ENCODE measurements at regions not wholly inside any gene's neighbourhood (a gene's known extent, or its start where the extent isn't known, plus 50 kb on each side); places are given as distances from the start of the nearest gene placed in this dataset.

GRCh38 chr14:94936401-94936892 is 166.5 kb upstream of the GSC start:
- CTCF ChIA-PET (ENCODE audit: partially characterized antibody): no interaction called here
- TF ChIP-seq TAF1 (IDR thresholded peaks at IDR 0.05; ENCODE audit: low read depth, low read length) (no peak), CHD1 (IDR thresholded peaks at IDR 0.05; ENCODE audit: low read depth, low read length) (no peak), HDAC2 (IDR thresholded peaks at IDR 0.05; ENCODE audit: borderline replicate concordance in 1 of 2, low read depth in 2 of 2, low read length in 2 of 2) (no peak), TCF12 (IDR thresholded peaks at IDR 0.05; ENCODE audit: low read depth, low read length) (no peak), CTBP2 (IDR thresholded peaks at IDR 0.05; ENCODE audit: borderline replicate concordance, insufficient read depth, insufficient read length, low read length) (no peak), GTF2F1 (IDR thresholded peaks at IDR 0.05; ENCODE audit: borderline replicate concordance, low read depth, low read length) (no peak), ZNF274 (IDR thresholded peaks at IDR 0.05; ENCODE audit: borderline replicate concordance, extremely low read depth, low read length) (no peak), RXRA (IDR thresholded peaks at IDR 0.05; ENCODE audit: insufficient read depth, low read depth, low read length) (no peak), RNF2 (IDR thresholded peaks at IDR 0.05; ENCODE audit: borderline replicate concordance, low read depth, low read length, missing control alignments, poor library complexity, severe bottlenecking) (no peak)

More at GRCh38 chr14:94936401-94936892, 166.5 kb upstream of the GSC start:
- Histone ChIP-seq H4K5ac (ENCODE audit: insufficient read length, low read depth, low read length) (no peak overlapping the region), H2BK15ac (ENCODE audit: low read length) (no peak overlapping the region), H3K4me3 (ENCODE audit: extremely low read depth in 1 of 4, insufficient read depth in 2 of 4, low read depth in 3 of 4, low read length in 4 of 4) (no peak overlapping the region), H3K18ac (ENCODE audit: extremely low read depth, low read length) (no peak overlapping the region), H3K56ac (replicated peaks; ENCODE audit: insufficient read length, low read depth, low read length) (no peak overlapping the region), H2BK12ac (ENCODE audit: low read depth, low read length) (no peak overlapping the region), H3K4me2 (ENCODE audit: insufficient read depth in 1 of 2, low read depth in 2 of 2, low read length in 2 of 2) (no peak overlapping the region), H2BK120ac (replicated peaks; ENCODE audit: low read depth, low read length) (no peak overlapping the region), H3K79me2 (ENCODE audit: control insufficient read depth in 1 of 2, insufficient read depth in 2 of 2, low read length in 2 of 2) (0 out of 4 replicates have a peak, but pooled peaks cover 0 to 3% of the 10 kb centered on the region in 2 experiments), H2BK5ac (ENCODE audit: low read depth, low read length) (no peak overlapping the region), H2BK20ac (ENCODE audit: low read length) (no peak overlapping the region), H3K9ac (replicated peaks in 1 of 4; ENCODE audit: extremely low read depth in 1 of 4, low read depth in 3 of 4, low read length in 3 of 4) (no peak overlapping the region), H3K27me3 (replicated peaks in 1 of 4; ENCODE audit: control insufficient read depth in 3 of 4, extremely low read depth in 1 of 4, insufficient read depth in 3 of 4, low read length in 3 of 4) (no peaks in the 10 kb centered on the region), H3K4ac (replicated peaks; ENCODE audit: insufficient read length, low read depth, low read length) (no peak overlapping the region), H4K20me1 (replicated peaks in 1 of 2; ENCODE audit: control insufficient read depth in 1 of 2, insufficient read depth in 2 of 2, low read length in 2 of 2) (peaks cover 0 to 6% of the 10 kb centered on the region in 2 experiments), H3K14ac (ENCODE audit: insufficient read length) (no peak overlapping the region), H3K79me1 (ENCODE audit: low read depth, low read length) (no peaks in the 10 kb centered on the region), H3K23me2 (ENCODE audit: low read depth, low read length) (peaks cover 11% of the 10 kb centered on the region; the same call in 1 of the 2 replicates), H4K8ac (ENCODE audit: extremely low read depth, insufficient read depth, low read length) (no peak overlapping the region), H2AFZ (ENCODE audit: low read length) (no peak overlapping the region), H3K36me3 (ENCODE audit: control insufficient read depth in 2 of 4, insufficient read depth in 4 of 4, low read length in 3 of 4) (no peaks in the 10 kb centered on the region), H2AK5ac (ENCODE audit: low read depth, low read length) (no peak overlapping the region), H3K4me1 (replicated peaks in 1 of 4; ENCODE audit: control insufficient read depth in 3 of 4, insufficient read depth in 4 of 4, low read length in 3 of 4) (no peaks in the 10 kb centered on the region), H3K23ac (ENCODE audit: insufficient read length) (no peak overlapping the region), H3K9me3 (ENCODE audit: insufficient read depth in 2 of 2, low read depth in 1 of 2, low read length in 1 of 2) (no peaks in the 10 kb centered on the region; a peak in 1 of 4 replicates), H4K91ac (replicated peaks; ENCODE audit: insufficient read length, low read length) (no peak overlapping the region), H3K27ac (ENCODE audit: low read depth, low read length) (no peak overlapping the region)
- DNase-seq (ENCODE audit: low read depth in 1 of 2, low spot score in 2 of 2): no peak
- no peak for FAIRE-seq
- 90% methylated on average over 26 of the region's 26 CpGs; no CpG with 5 or more reads in 1 of the 2 experiments for WGBS, 2 experiments (ENCODE audit: extremely low coverage in 1 of 2, insufficient coverage in 1 of 2, insufficient read length in 1 of 2, insufficient replicate concordance in 2 of 2, low coverage in 1 of 2, low lambda C conversion rate in 2 of 2, missing lambda C conversion rate in 1 of 2)
- POLR2A ChIA-PET (ENCODE audit: partially characterized antibody): no interaction called here

Measured in H1 (cell line).